ENCODE measurements at regions not wholly inside any gene's neighbourhood (a gene's known extent, or its start where the extent isn't known, plus 50 kb on each side); places are given as distances from the start of the nearest gene placed in this dataset.

- no peak for DNase-seq (ENCODE audit: low read depth)
These were observed 663.4 kb upstream of the TSPY4 start for GRCh38 chrY:8673896-8674295.

- no peak for DNase-seq (ENCODE audit: low read depth)
These were observed 659.8 kb upstream of the TSPY4 start for GRCh38 chrY:8677336-8677935.

DNA sequence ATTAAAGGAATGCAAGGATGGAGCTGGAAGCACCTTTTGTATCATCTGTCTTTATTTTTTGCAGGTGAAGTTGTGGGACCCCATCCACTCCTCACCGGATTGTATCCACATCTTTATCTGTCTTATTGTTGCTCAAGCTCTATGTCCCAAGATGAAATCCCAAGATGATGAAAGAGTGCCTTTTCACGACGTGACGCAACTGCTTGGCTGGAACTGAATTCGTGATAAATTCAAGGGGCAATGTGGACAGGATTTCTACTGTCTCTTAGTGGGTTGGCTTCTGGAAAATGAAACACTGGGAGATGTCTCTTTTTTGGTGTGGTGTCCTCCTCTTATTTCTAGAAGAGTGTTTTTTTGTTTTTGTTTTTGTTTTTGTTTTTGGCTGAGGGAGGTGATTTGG is 650.1 kb upstream of the TSPY4 start:
- no peak for DNase-seq (ENCODE audit: low read depth)

GRCh38 chrY:8690901-8691685 is 646.2 kb upstream of the TSPY4 start:
- no peak for DNase-seq (ENCODE audit: low read depth)

- no peak for DNase-seq (ENCODE audit: low read depth)
These were observed 638.7 kb upstream of the TSPY4 start for GRCh38 chrY:8698571-8698970.

GRCh38 chrY:8705636-8706300 is 631.5 kb upstream of the TSPY4 start:
- no peak for DNase-seq (ENCODE audit: low read depth)

DNA sequence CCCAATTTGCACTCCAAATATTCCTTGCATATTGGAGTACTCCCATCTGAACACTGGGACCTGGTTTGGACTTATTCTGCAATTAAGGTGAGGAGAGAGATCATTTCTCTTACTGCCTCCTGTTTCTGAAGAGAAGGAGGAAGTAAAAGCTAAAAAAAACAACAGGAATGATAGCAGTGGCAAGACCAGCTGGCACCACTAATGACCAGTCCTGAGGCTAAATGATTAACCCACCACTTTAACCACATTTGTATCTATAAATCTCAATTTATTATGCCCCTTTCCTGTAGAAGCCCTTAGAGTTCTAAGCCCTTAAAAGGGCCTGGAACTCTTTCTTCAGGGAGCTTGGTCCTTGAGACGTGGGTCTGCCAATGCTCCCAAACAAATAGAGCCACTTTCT is 625.0 kb upstream of the TSPY4 start:
- no peak for DNase-seq (ENCODE audit: low read depth)

DNA sequence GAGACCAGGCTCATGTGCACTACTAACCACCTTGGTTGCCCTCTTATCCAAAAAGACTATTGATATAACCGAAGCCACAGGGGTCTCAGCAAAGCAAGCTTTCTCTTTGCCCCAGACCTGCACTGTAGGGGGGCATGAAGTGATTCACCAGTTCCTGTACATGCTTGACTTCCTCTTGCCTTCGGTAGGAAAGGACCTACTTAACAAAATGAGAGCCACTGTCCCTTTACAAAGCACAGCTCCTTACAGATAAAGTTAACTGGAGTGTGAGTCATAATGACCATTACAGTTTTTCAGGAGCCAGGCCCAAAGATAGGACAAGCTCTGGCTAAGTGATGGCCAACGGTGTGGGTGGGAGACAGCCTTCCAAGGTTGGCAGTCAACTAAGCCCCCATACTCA is 622.0 kb upstream of the TSPY4 start:
- DNase-seq (ENCODE audit: low read depth): no peak

- DNase-seq (ENCODE audit: low read depth): no peak
These were observed 610.6 kb upstream of the TSPY4 start for GRCh38 chrY:8726616-8727015.

- no peak for DNase-seq (ENCODE audit: low read depth)
These were observed 607.3 kb upstream of the TSPY4 start for GRCh38 chrY:8729971-8730370.

GRCh38 chrY:8741343-8742069 is 595.8 kb upstream of the TSPY4 start:
- no peak for DNase-seq (ENCODE audit: low read depth)

GRCh38 chrY:8764184-8764583 is 573.1 kb upstream of the TSPY4 start:
- no peak for DNase-seq (ENCODE audit: low read depth)

DNA sequence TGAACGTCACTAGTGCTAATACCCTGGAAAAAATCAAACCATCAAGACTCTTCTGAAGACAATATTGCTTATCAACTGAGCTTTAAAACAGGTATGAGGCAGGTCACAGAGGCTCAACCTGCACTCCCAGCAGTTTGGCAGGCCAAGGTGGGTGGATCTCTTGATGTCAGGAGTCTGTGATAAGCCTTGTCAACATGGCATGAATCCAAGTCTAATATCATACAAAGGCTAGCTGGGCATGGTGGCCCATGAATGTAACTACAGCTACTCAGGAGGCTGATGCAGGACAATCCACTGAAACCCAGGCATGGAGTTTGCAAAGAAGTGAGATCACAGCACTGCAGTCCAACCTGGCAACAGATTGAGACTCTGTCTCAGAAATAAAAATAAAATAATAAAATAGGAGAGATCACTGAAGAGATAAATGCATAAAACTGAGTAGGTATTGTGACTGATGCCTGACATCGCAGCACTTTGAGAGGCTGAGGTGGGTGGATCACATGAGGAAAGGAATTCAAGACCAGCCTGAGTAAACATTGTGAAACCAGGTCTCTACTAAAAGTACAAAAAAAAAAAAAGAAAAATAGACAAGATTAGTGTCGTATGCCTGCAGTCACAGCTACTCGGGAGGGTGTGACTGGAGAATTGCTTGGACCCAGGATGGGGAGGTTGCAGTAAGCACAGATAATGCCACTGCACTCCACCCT is 555.9 kb upstream of the TSPY4 start:
- no peak for DNase-seq (ENCODE audit: low read depth)

- no peak for DNase-seq (ENCODE audit: low read depth)
These were observed 542.7 kb upstream of the TSPY4 start for GRCh38 chrY:8794561-8794960.

GRCh38 chrY:8804317-8804716 is 532.9 kb upstream of the TSPY4 start:
- peak; percentile 20 for DNase-seq (ENCODE audit: low read depth)

- DNase-seq (ENCODE audit: low read depth): no peak
These were observed 529.4 kb upstream of the TSPY4 start for GRCh38 chrY:8807648-8808408.

DNA sequence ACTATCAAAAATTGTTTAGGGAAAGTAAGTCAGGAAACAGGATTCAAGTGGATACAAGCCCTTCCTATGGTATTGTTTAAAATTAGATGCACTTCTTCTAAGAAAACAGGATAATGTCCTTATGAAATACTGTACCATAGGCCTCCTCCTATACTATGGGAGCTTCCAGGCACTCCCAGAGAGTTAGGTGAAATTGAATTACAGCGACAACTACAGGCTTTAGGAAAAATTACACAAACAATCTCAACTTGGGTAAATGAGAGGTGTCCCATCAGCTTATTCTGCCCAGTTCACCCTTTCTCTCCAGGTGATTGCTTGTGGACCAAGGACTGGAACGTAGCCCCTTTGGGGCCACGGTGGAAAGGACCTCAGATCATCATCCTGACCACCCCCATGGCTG is 528.7 kb upstream of the TSPY4 start:
- DNase-seq (ENCODE audit: low read depth): no peak

GRCh38 chrY:8809076-8809475 is 528.2 kb upstream of the TSPY4 start:
- DNase-seq (ENCODE audit: low read depth): no peak

DNA sequence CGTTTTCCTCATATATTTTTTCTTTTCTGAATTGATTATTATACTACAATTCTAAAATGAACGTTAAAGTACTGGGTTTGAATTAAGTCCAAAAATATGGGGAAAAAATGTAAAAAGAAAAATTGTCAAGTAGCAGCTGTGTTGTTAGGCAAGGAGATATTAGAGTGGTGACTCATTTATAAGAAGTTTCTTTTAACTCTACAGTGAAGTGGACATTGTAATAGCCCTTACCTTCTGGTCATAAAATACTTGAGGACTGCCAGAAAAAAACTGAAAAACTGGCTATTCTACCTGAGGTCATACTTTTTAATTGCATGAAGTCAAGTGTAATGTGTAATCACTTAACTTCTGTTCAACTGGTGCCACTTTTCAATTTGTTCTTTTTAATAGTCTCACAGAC is 523.1 kb upstream of the TSPY4 start:
- no peak for DNase-seq (ENCODE audit: low read depth)

DNA sequence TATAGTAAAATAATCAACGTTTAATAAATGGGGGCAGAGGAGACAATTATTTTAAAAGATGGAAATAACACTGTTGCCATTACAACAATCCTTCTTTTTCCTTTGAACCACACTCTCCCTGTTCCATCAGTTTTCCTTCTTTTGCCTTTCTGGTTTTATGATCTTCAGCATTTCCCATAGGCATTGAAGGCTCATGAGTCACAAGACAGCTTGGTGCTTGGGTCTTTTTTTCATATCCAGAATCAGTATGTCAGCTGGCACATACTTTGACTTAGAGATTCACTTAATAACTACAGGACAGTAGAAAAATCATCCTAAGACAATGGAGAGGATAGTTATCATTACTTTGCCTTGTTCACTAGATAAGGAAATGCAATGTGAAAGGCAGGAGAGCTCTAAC is 521.6 kb upstream of the TSPY4 start:
- no peak for DNase-seq (ENCODE audit: low read depth)

DNA sequence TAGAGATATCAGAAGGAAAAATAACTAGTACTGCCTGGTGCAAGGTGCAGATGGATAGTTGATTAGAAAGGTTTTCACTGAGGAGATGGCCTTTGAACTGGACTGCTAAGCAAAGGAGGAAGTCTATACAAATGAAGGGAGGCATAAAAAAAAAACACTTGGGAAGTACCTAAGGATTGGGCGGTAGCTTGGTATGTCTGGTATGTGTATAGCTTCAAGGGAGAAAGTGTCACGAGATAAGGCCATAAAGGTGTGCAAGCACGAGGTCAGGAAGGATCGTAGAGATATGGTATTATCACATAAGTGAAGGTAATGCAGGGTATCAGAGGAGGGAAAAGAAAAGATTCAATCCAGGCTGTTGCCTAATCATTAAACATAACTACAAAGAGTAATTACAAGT is 517.2 kb upstream of the TSPY4 start:
- DNase-seq (ENCODE audit: low read depth): no peak
